GM18868 (cell line): ENCODE measurements at regions not wholly inside any gene's neighbourhood (a gene's known extent, or its start where the extent isn't known, plus 50 kb on each side); places are given as distances from the start of the nearest gene placed in this dataset.

Source experiments
- ATAC-seq: cut with Tn5 transposase; IDR thresholded peaks from one replicate; pipeline ENCODE4 v1.9.1; 2021; ENCODE audit warnings: mild to moderate bottlenecking, moderate library complexity; ENCODE audit not compliant: unreplicated experiment

DNA sequence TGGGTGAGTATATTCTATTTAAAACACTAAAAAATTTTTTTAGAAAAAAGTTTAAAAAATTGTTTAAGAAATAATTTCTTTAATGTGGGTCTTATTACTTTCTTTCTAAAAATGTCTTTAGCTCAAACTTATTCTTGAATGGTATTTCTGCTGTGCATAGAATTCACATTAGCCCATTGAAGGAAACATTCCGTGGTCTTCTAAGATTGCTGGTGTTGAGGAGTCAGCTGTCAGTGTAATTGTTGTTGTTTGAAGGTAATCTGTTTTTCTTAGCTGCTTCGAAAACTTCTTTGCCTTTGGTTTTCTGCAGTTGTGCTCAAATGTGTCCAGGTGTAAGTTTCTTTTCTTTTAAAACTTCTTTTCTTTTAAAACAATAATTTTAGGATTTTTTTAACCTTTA, 85.4 kb upstream of the KLF12 start:
- no peak for ATAC-seq

GRCh38 chr13:74218291-74218690, 84.1 kb upstream of the KLF12 start:
- ATAC-seq, result no peak

GRCh38 chr13:74217811-74218210, 83.6 kb upstream of the KLF12 start:
- no peak for ATAC-seq

DNA sequence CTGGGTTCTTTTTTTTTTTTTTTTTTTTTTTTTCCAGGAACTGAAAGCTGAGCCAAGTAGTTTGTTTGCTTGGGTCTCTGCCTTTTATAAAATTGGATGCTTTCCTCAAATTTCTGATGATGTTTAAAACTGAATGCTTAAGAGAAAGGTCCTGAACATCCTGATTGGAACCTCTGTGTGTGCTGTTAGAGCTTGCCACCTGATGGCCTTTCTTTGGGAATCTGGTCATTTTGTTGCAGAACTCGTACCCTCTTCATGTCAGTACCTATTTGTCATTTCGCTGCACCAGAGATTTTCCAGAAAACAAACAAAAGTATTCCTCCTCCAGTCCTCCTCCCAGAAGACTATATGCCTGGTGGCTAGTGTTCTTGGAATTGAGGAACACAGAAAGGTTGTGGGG, 81.2 kb upstream of the KLF12 start:
- no peak for ATAC-seq

DNA sequence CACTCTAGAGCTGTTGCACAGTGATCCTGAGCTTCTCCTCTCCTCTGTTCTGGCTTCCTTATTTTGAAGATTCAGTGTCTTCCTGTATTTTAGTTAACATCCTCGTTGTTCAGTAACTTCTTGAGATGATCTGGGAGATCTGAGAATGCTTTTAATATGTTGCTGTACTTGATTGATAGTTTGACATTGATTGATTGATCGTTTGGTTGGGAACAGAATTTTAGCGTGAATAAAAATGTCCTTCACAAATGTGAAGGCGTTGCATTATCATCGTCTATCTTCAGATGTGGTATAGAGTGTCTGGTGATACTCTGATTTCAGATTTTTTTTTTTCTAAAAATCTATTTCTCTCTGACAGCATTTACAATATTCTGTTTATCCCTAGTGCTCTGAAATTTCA, 80.1 kb upstream of the KLF12 start:
- no peak for ATAC-seq

- ATAC-seq, result no peak
Observed at GRCh38 chr13:74210693-74211393, 76.6 kb upstream of the KLF12 start.

- no peak for ATAC-seq
Observed at GRCh38 chr13:74206855-74207254, 72.7 kb upstream of the KLF12 start.

DNA sequence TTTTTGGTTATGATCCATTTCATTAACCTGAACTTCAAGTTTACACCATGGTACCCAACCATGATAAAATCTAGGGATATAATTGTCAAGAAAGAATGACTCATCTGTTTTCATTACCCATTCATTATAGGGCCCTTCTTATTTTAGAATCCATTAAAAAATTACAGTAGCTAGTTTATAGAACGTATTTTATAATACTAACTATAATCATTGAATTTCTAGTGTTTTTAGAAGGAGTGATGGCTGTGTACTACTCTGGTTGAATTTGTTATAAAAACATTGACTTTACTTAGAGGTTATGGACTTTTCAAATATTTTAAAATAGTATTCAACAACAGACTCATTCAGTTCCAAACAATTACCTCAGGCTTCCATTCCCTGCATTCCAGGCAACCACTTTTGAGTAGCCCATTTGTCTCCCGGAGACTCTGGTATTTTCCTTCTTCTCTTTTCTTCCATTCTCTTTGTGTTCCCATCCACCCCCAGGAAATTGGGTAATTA, 71.9 kb upstream of the KLF12 start:
- no peak for ATAC-seq

GRCh38 chr13:74205313-74205690, 71.1 kb upstream of the KLF12 start:
- no peak for ATAC-seq

GRCh38 chr13:74204602-74205312, 70.6 kb upstream of the KLF12 start:
- no peak for ATAC-seq

DNA sequence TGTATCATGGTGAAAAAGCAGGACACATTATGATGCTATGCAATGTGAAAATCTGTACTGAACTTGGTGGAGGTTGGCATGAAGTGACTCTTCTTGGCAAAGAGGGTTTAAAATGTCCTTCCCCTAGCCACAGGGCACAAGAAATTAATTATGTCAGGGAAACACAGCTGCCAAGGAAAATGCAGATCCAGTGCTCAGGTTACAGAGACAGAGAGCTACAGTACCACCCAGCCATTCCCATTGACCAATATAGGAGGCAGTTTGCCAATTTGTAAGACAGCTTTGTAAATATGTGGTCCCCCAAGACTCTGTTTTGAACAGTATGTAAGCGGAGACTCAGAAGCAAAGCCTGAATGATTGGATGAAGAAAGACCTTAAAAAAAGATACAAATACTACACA, 69.4 kb upstream of the KLF12 start:
- no peak for ATAC-seq

DNA sequence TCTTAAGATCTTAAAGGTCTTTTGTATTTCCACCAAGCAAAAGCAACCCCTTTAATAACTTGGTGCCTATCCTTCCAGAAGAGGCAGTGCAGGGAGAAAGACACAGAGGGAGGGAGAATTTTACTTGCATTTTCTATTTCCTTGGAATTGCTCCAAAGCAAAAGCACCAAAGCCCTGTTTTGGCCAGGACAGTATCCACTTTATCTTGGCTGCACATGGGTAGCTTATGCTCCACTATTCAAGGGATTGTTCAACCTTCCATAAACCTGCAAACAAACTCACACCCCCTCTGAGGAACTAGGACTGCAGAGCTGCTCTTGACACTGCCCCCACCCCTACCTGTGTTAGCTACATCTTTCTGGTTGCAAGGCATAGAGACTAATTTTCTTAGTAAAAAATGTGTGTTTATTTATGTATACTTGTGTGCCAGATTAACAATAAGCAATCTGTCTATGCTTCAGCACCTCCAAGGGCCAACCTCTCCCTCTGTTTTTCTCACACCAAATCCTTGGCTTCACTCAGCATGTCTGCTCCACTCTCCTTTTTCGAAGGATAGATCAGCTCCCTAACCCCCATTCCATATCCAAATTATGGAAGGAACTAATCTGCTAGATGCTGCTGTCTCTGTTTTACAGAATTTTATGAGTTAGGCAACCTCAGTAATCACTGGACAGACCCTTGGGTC, 68.1 kb upstream of the KLF12 start:
- ATAC-seq, result no peak

DNA sequence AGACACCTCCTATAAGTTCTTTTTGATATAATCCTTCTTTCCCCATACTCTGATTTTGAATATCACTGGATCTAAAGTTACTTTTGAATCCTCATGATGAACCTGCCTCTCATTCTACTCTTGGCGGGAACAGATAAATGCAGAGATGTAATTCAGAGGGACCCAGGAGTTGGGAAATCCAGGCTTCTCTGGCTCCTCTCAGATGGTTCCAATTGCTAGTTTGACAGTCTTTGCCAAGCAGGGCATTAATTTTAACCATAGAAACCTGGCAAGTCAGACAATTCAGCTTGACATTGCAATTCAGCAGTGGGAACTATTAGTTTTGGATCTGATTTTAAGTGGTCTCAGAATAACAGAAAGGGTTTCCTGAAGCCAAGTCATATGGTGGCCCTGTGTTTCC, 67.3 kb upstream of the KLF12 start:
- no peak for ATAC-seq

DNA sequence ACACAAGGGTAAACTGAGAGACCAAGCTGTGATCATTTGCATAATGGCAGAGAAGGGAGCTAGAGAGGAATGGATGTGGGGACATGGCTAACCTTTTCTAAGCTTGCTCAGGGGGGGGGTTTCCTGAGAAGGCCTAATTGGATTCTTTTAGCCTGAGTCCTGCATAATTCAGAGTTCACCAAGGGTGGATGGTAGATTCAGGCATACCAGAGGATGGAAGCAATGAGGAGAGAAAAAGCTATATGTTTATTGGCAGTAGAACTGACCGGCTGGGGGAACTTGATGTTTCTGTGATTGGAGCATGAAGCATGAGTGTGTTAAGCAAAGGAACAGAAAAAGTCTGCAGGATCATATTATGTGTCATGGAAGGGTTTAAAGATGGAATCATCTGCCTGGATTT, 65.9 kb upstream of the KLF12 start:
- ATAC-seq, result no peak

GRCh38 chr13:74197677-74198429, 63.6 kb upstream of the KLF12 start:
- ATAC-seq, result no peak

DNA sequence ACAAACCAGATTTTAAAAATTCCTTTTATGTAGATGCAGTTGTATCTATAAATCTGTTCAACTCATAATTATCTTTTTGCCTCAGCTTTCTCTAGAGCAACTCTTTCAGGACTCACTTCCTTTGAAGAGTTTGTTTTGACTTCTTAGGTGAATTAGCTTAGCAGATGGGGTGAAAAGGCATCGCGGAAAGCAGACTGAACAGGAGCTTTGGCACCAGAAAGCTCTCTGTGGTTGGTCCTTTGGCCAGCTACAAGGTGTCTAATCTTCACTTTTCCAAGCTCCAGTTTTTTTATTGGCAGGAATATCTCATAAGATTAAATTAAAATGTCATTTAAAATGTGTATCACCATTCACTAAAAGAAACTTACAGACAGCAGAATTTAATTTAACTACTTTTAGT, 60.6 kb upstream of the KLF12 start:
- ATAC-seq, result no peak

DNA sequence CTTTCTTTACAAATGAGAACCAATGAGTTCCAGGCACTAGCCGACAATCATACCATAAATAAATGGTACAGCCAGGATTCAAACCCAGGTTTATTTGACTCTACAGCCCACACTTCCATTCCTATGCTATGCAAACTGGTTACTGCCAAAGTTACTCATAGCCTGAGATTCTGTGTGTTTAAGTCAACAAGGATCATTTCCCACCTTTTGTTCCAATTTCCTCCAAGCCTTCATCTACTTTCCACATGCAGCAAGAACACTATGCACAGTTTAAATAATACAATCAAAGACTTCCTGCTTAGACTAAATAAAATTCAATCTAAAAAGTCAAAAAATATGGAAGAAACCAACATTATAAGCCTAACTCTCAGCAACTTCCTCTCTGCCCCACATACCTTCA, 59.2 kb upstream of the KLF12 start:
- no peak for ATAC-seq

GRCh38 chr13:74191410-74191809, 57.2 kb upstream of the KLF12 start:
- ATAC-seq, result no peak

GRCh38 chr13:74190999-74191398, 56.8 kb upstream of the KLF12 start:
- no peak for ATAC-seq

DNA sequence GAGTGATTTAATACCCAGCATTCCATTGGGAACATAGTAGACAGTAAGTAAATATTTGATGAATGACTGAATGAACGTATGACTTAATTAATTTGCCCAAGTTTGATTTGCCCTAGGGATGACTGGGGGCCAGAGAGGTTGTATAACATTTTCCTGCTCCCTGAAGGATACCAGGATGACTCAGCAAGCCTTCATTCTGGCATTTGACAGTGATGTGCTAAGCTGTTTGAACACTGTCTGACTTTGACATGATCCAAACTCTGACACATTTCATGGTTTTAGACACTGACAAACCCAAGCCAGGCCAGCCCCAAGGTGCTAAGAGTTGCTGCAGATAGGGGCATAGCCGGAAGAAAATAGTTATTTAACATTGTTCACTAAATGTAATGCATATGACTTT, 53.4 kb upstream of the KLF12 start:
- no peak for ATAC-seq

GRCh38 chr13:74184283-74184682, 50.1 kb upstream of the KLF12 start:
- no peak for ATAC-seq
